Ovary (tissue), 7 donors: ENCODE measurements at regions not wholly inside any gene's neighbourhood (a gene's known extent, or its start where the extent isn't known, plus 50 kb on each side); places are given as distances from the start of the nearest gene placed in this dataset.

Source experiments
- DNase-seq, 5 donors: peaks; one replicate each; pipeline ENCODE4 v3.0.0-alpha.2; 2019 to 2020
- H3K27ac ChIP-seq, 2 donors: fragments of 200-600 bp; one replicate each; pipeline versions ENCODE4 v1.5.1 to v1.8.0; 2019 to 2022
- H3K27me3 ChIP-seq: fragments of 200-600 bp; one replicate; pipeline ENCODE4 v1.8.0; 2022
- H3K36me3 ChIP-seq: fragments of 200-600 bp; sonication (generic); one replicate; pipeline ENCODE4 v1.5.1; 2019
- H3K4me1 ChIP-seq: one replicate; pipeline ENCODE4 v1.8.1; 2013; ENCODE audit warnings: mild to moderate bottlenecking, moderate library complexity; ENCODE audit not compliant: insufficient read depth
- H3K4me3 ChIP-seq: fragments of 200-600 bp; sonication (generic); one replicate; pipeline ENCODE4 v1.5.1; 2017
- H3K9me3 ChIP-seq, 2 donors: fragments of 200-600 bp in 1 of 2; sonication (generic) in 1 of 2; one replicate each; pipeline versions ENCODE4 v1.5.1 to v1.8.1; 2013 to 2019; ENCODE audit warnings: mild to moderate bottlenecking in 1 of 2, moderate library complexity in 1 of 2
- EP300 ChIP-seq: sonication (generic); formaldehyde crosslinking; IDR thresholded peaks from one replicate; pipeline ENCODE4 v1.6.1; 2017; ENCODE audit warnings: antibody characterized with exemption
- POLR2A ChIP-seq: fragments of 450-650 bp; IDR thresholded peaks from one replicate; pipeline ENCODE4 v1.6.1; 2017; ENCODE audit warnings: antibody characterized with exemption, mild to moderate bottlenecking, moderate library complexity
- WGBS, 3 donors: extraction: QIAGEN DNeasy Blood & Tissue Kit in 1 of 3; methylation state at CpG; one replicate each; pipeline versions ENCODE4 v1.1.5 to v1.1.7; 2013 to 2017; 5-methylcytosine and 5-hydroxymethylcytosine counted together
- intact Hi-C, 4 donors: fragments of 100-400 bp; cut with DNase I; formaldehyde crosslinking; loops; one replicate each; pipeline versions ENCODE4 v1.11.0 to v1.15.1; 2022 to 2023
- TF ChIP-seq, protein P1 (sequence below), 3 donors: fragments of 450-650 bp in 2 of 3; fragments of 200-600 bp in 1 of 3; IDR thresholded peaks; one replicate each; pipeline versions ENCODE4 v1.5.1 to v1.8.0; 2016 to 2022; ENCODE audit warnings: antibody characterized with exemption in 3 of 3, mild to moderate bottlenecking in 1 of 3
- donor health status: DM: no; HTN: no; CAD: no; lungs with moderate emphysema.
- donor health status: DM: no; HTN: no; CAD: no.
- donor health status: Bipolar disorder and iron deficiency.
- donor health status: DM: no; HTN: no; CAD: no.
- donor health status: DM: yes; HTN: yes; CAD: no.

DNA sequence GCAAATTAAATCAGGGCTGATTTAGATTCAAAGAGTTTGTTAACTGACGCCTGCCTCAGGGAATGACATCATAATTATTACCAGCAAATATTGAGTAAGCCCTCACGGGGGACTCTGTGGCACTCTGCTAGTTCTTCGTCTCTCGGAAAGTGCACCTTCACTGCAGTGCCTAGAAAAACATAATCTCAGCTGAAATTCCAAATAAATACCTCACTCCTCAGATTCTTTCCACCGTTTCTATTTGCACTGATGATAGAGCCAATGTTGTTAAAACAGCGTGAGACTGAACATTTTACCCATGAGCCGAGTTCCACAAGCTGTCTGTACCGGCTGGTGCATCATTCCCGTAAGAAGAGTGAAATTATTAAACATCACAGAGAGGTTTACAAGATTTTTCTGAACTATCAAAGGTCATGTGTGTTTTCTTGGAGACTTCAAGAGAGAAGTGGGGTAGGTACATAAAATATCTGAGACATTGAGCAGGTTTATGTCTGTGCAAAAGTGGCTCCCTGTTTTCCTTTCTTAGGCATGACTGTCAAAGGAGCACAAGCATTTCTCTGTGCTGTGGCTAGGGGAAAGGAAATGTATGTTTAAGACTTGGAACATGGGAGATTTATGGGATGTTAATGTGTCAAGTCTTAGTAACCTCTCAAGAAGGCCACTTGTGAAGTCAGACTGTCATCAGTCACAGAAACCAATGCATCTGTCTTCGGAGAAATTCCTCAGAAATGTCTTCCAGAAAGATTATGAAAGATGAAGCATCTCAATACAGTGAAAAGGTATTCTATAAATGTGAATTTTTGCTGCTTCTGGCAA lies 119.6 kb downstream of the CBLL2 start:
- no peak overlapping the region for H3K4me3 ChIP-seq
- H3K4me1 ChIP-seq, result no peaks in the 10 kb centered on the region
- no peak for TF ChIP-seq POLR2A
- TF ChIP-seq EP300, result no peak
- TF ChIP-seq, protein P1, sequence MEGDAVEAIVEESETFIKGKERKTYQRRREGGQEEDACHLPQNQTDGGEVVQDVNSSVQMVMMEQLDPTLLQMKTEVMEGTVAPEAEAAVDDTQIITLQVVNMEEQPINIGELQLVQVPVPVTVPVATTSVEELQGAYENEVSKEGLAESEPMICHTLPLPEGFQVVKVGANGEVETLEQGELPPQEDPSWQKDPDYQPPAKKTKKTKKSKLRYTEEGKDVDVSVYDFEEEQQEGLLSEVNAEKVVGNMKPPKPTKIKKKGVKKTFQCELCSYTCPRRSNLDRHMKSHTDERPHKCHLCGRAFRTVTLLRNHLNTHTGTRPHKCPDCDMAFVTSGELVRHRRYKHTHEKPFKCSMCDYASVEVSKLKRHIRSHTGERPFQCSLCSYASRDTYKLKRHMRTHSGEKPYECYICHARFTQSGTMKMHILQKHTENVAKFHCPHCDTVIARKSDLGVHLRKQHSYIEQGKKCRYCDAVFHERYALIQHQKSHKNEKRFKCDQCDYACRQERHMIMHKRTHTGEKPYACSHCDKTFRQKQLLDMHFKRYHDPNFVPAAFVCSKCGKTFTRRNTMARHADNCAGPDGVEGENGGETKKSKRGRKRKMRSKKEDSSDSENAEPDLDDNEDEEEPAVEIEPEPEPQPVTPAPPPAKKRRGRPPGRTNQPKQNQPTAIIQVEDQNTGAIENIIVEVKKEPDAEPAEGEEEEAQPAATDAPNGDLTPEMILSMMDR (IDR thresholded peaks at IDR 0.05), result no peak
- H3K36me3 ChIP-seq, result no peaks in the 10 kb centered on the region
- 44 to 53% (median 44%) methylated on average over 10 of the region's 10 CpGs for WGBS, 3 donors
- no peak for DNase-seq
- no peaks in the 10 kb centered on the region for H3K9me3 ChIP-seq
- H3K27ac ChIP-seq, result no peak overlapping the region
- intact Hi-C loops, result no loop called here
- H3K27me3 ChIP-seq, result no peaks in the 10 kb centered on the region

DNA sequence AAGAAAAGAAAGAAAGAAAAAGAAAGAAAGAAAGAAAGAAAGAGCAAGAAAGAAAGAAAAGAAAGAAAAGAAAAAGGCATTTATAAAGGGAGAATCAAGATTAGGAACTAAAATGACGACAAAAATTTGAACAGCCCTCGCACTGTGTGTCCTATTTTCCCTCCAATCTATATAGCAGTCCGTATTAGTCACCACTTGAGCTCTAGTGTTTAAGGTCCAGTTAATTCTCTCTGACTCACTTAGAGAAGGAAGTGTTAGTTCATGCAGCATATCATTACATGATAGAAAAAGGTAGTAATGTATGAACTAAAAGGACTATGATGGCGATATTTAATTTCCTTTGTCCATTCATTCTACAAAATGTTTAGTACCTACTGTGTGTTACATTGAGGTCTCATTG lies 122.7 kb downstream of the CBLL2 start:
- DNase-seq, result no peak
- H3K9me3 ChIP-seq, result no peaks in the 10 kb centered on the region
- no peaks in the 10 kb centered on the region for H3K27me3 ChIP-seq
- H3K27ac ChIP-seq, result no peak overlapping the region
- TF ChIP-seq, protein P1 (IDR thresholded peaks at IDR 0.05), result no peak
- TF ChIP-seq POLR2A (no peak), EP300 (no peak)
- H3K36me3 ChIP-seq, result no peaks in the 10 kb centered on the region
- intact Hi-C loops, result no loop called here
- H3K4me3 ChIP-seq, result no peak overlapping the region
- 76 to 80% (median 78%) methylated on average over 4 of the region's 4 CpGs for WGBS, 3 donors
- no peaks in the 10 kb centered on the region for H3K4me1 ChIP-seq

DNA sequence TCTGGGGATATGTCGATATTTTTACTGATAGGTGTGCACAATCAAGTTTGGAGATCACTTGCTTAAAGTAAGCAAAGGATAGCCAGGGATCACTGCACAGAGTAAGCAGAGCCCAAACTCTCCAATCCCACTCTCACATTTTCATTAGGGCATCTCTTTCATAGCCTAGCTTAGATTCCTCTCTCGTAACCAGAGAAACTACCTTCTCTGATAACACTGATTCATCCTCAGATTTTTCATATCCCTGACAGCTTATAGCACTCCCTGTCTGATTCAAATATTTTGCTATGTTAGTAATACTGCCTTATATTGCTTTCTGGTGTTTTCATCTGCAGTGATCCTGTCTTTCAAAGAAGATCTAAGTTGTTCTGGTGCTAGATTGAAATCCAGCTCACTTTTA lies 123.7 kb downstream of the CBLL2 start:
- TF ChIP-seq EP300 (no peak), POLR2A (no peak)
- TF ChIP-seq, protein P1 (IDR thresholded peaks at IDR 0.05), result no peak
- no peaks in the 10 kb centered on the region for H3K9me3 ChIP-seq
- intact Hi-C loops, result no loop called here
- DNase-seq, result no peak
- no peaks in the 10 kb centered on the region for H3K36me3 ChIP-seq
- H3K27me3 ChIP-seq, result no peaks in the 10 kb centered on the region
- no peak overlapping the region for H3K4me3 ChIP-seq
- 77 to 85% (median 81%) methylated on average over 2 of the region's 2 CpGs for WGBS, 3 donors
- H3K27ac ChIP-seq, result no peak overlapping the region
- H3K4me1 ChIP-seq, result no peaks in the 10 kb centered on the region

- DNase-seq, result no peak
- no peak for TF ChIP-seq POLR2A
- no peak for TF ChIP-seq EP300
- TF ChIP-seq, protein P1 (IDR thresholded peaks at IDR 0.05), result no peak
- Histone ChIP-seq H3K36me3 (no peaks in the 10 kb centered on the region), H3K27ac (no peak overlapping the region), H3K4me3 (no peak overlapping the region), H3K27me3 (no peaks in the 10 kb centered on the region), H3K9me3 (no peaks in the 10 kb centered on the region), H3K4me1 (no peaks in the 10 kb centered on the region)
- intact Hi-C loops, result no loop called here
- 46 to 65% (median 56%) methylated on average over 1 of the region's 1 CpG for WGBS, 3 donors
Measured at GRCh38 chrX:22397566-22397965, 124.9 kb downstream of the CBLL2 start.
